Activated CD8-positive, alpha-beta T cell treated with anti-CD3 and anti-CD28 coated beads for 36 hours (primary cell): ENCODE measurements at regions not wholly inside any gene's neighbourhood (a gene's known extent, or its start where the extent isn't known, plus 50 kb on each side); places are given as distances from the start of the nearest gene placed in this dataset.
"Not testable (repeated sequence)": the region's sequence is repeated elsewhere in the genome, so short reads cannot be mapped to it uniquely, and the experiment has no call there.

Experiments used
- ATAC-seq: fragments of 200-7000 bp; cut with Tn5 transposase; one replicate; pipeline ENCODE4 v1.10.0; 2021; ENCODE audit warnings: mild to moderate bottlenecking, moderate library complexity
- CTCF ChIA-PET: fragments of 350-600 bp; sonication (Branson Sonifier 250); formaldehyde crosslinking; loops from one replicate; lab custom pipeline; 2021; ENCODE audit warnings: antibody characterized with exemption; lab: Charles Lee
- POLR2A ChIA-PET: fragments of 350-600 bp; sonication (Branson Sonifier 250); formaldehyde crosslinking; loops from one replicate; lab custom pipeline; 2021; ENCODE audit warnings: antibody characterized with exemption; lab: Charles Lee
- DNase-seq: peaks from one replicate; pipeline ENCODE4 v3.0.0-alpha.2; 2020
- H3K27ac Mint-ChIP-seq: one replicate; pipeline ENCODE4 v1.8.0; 2021; ENCODE audit warnings: mild to moderate bottlenecking, mixed read lengths
- H3K27me3 Mint-ChIP-seq: one replicate; pipeline ENCODE4 v1.8.0; 2021; ENCODE audit warnings: mixed read lengths
- H3K36me3 Mint-ChIP-seq: one replicate; pipeline ENCODE4 v1.8.0; 2021; ENCODE audit warnings: low read depth, mixed read lengths
- H3K4me1 Mint-ChIP-seq: one replicate; pipeline ENCODE4 v1.8.0; 2021; ENCODE audit warnings: low read depth, mixed read lengths
- H3K4me3 Mint-ChIP-seq: one replicate; pipeline ENCODE4 v1.8.0; 2021; ENCODE audit warnings: mild to moderate bottlenecking, moderate library complexity, mixed read lengths
- H3K9me3 Mint-ChIP-seq: one replicate; pipeline ENCODE4 v1.8.0; 2021; ENCODE audit warnings: mixed read lengths
- CTCF ChIP-seq: fragments of 200-600 bp; IDR thresholded peaks from one replicate; pipeline ENCODE4 v1.8.0; 2022; ENCODE audit warnings: antibody characterized with exemption, mild to moderate bottlenecking
- intact Hi-C: fragments of 100-400 bp; cut with micrococcal nuclease; formaldehyde crosslinking; loops from one replicate; pipeline ENCODE4 v1.10.0; 2022

- DNase-seq (no peak), ATAC-seq (no peak)
- TF ChIP-seq CTCF, result no peak
- Mint-ChIP-seq H3K27me3 (peaks cover 21% of the 10 kb centered on the region), H3K27ac (no peak overlapping the region), H3K4me3 (no peak overlapping the region), H3K9me3 (no peaks in the 10 kb centered on the region), H3K4me1 (no peaks in the 10 kb centered on the region), H3K36me3 (no peaks in the 10 kb centered on the region)
- ChIA-PET CTCF (no interaction called here), POLR2A (no interaction called here)
- intact Hi-C loops, result no loop called here
Measured at GRCh38 chr12:131430158-131430742, 280.6 kb upstream of the SFSWAP start.

- ATAC-seq, H3K27ac Mint-ChIP-seq, H3K4me1 Mint-ChIP-seq, H3K36me3 Mint-ChIP-seq, H3K9me3 Mint-ChIP-seq, DNase-seq, H3K4me3 Mint-ChIP-seq, intact Hi-C loops, POLR2A ChIA-PET: not testable (repeated sequence)
- CTCF ChIA-PET, result interaction anchor here (0.7 kb wide), 1 partner anchor 164 kb away, joined by 3 read pairs; no protein-coding TSS in a partner anchor
- H3K27me3 Mint-ChIP-seq, result peaks cover 23% of the 10 kb centered on the region
Measured at GRCh38 chr12:131431126-131431655, 279.7 kb upstream of the SFSWAP start.

- no peak for DNase-seq
- H3K4me3 Mint-ChIP-seq, result no peak overlapping the region
- no peaks in the 10 kb centered on the region for H3K4me1 Mint-ChIP-seq
Measured at GRCh38 chr12:131432532-131433260, 278.2 kb upstream of the SFSWAP start.

GRCh38 chr12:131434208-131435125, 276.4 kb upstream of the SFSWAP start:
- no peaks in the 10 kb centered on the region for H3K9me3 Mint-ChIP-seq
- no peak for TF ChIP-seq CTCF
- ATAC-seq (peak; percentile 20), DNase-seq (peak; percentile 15)
- peaks cover 21% of the 10 kb centered on the region for H3K27me3 Mint-ChIP-seq
- H3K27ac Mint-ChIP-seq, result no peak overlapping the region
- no peaks in the 10 kb centered on the region for H3K36me3 Mint-ChIP-seq
- intact Hi-C loops, result no loop called here
- H3K4me3 Mint-ChIP-seq, result no peak overlapping the region
- CTCF ChIA-PET, result no interaction called here
- POLR2A ChIA-PET, result no interaction called here
- no peaks in the 10 kb centered on the region for H3K4me1 Mint-ChIP-seq

More at GRCh38 chr12:131432532-131433260, 278.2 kb upstream of the SFSWAP start:
- Mint-ChIP-seq H3K27me3 (peaks cover 23% of the 10 kb centered on the region), H3K36me3 (no peaks in the 10 kb centered on the region), H3K9me3 (no peaks in the 10 kb centered on the region), H3K27ac (no peak overlapping the region)
- CTCF ChIA-PET, result no interaction called here
- POLR2A ChIA-PET, result no interaction called here
- TF ChIP-seq CTCF, result no peak
- intact Hi-C loops, result no loop called here
- no peak for ATAC-seq

- no peak for TF ChIP-seq CTCF
Measured at GRCh38 chr12:131436922-131437705, 273.8 kb upstream of the SFSWAP start.

More at GRCh38 chr12:131436922-131437705, 273.8 kb upstream of the SFSWAP start:
- Mint-ChIP-seq H3K27me3 (peaks cover 15% of the 10 kb centered on the region), H3K4me3 (no peak overlapping the region), H3K4me1 (no peaks in the 10 kb centered on the region), H3K27ac (no peak overlapping the region), H3K36me3 (no peaks in the 10 kb centered on the region), H3K9me3 (no peaks in the 10 kb centered on the region)
- intact Hi-C loops, result no loop called here
- DNase-seq (no peak), ATAC-seq (no peak)
- POLR2A ChIA-PET, result no interaction called here
- CTCF ChIA-PET, result interaction anchor here (1.0 to 1.1 kb wide), 2 partner anchors 16 to 332 kb away, joined by 3 read pairs; no protein-coding TSS in a partner anchor
